Type B pancreatic cell (in vitro differentiated cells): ENCODE measurements at regions not wholly inside any gene's neighbourhood (a gene's known extent, or its start where the extent isn't known, plus 50 kb on each side); places are given as distances from the start of the nearest gene placed in this dataset.

Source experiments
- DNase-seq: peaks from one replicate; pipeline ENCODE4 v3.0.0; 2021; ENCODE audit warnings: mixed read lengths; ENCODE audit not compliant: unreplicated experiment; ENCODE audit errors: extremely low spot score
- H3K27ac Mint-ChIP-seq: 2 replicates; pipeline ENCODE4 v1.8.0; 2021; ENCODE audit warnings: mild to moderate bottlenecking, mixed read lengths
- H3K27me3 Mint-ChIP-seq: 2 replicates; pipeline ENCODE4 v1.8.0; 2021; ENCODE audit warnings: mixed read lengths
- H3K36me3 Mint-ChIP-seq: 2 replicates; pipeline ENCODE4 v1.8.0; 2021; ENCODE audit warnings: mixed read lengths
- H3K4me1 Mint-ChIP-seq: one replicate; pipeline ENCODE4 v1.8.0; 2021; ENCODE audit warnings: mixed read lengths; ENCODE audit not compliant: unreplicated experiment
- H3K4me3 Mint-ChIP-seq: 2 replicates; pipeline ENCODE4 v1.8.0; 2021; ENCODE audit warnings: mild to moderate bottlenecking, mixed read lengths
- H3K9me3 Mint-ChIP-seq: 2 replicates; pipeline ENCODE4 v1.8.0; 2021; ENCODE audit warnings: mixed read lengths
- CTCF ChIP-seq: fragments of 200-600 bp; sonication (generic); conservative IDR thresholded peaks from 2 replicates; pipeline ENCODE4 v1.5.0; 2021; ENCODE audit warnings: antibody characterized with exemption, mild to moderate bottlenecking

GRCh38 chr2:236678307-236678975 lies 108.8 kb downstream of the ACKR3 start:
- peaks cover 33% of the 10 kb centered on the region for H3K4me1 Mint-ChIP-seq
- H3K27me3 Mint-ChIP-seq = peaks cover 9% of the 10 kb centered on the region
- H3K4me3 Mint-ChIP-seq = no peak overlapping the region
- H3K27ac Mint-ChIP-seq = no peak overlapping the region
- no peaks in the 10 kb centered on the region for H3K36me3 Mint-ChIP-seq
- no peak for DNase-seq
- TF ChIP-seq CTCF = no peak
- peaks cover 4% of the 10 kb centered on the region for H3K9me3 Mint-ChIP-seq

- DNase-seq = no peak
- H3K4me3 Mint-ChIP-seq = no peak overlapping the region
- TF ChIP-seq CTCF = no peak
These were observed 110.5 kb downstream of the ACKR3 start for GRCh38 chr2:236679884-236680860.

GRCh38 chr2:236682651-236683422 lies 113.2 kb downstream of the ACKR3 start:
- peaks cover 6% of the 10 kb centered on the region for H3K27me3 Mint-ChIP-seq
- no peaks in the 10 kb centered on the region for H3K36me3 Mint-ChIP-seq
- H3K27ac Mint-ChIP-seq = no peak overlapping the region
- peaks cover 47% of the 10 kb centered on the region for H3K4me1 Mint-ChIP-seq
- TF ChIP-seq CTCF = no peak
- DNase-seq = no peak
- H3K9me3 Mint-ChIP-seq = no peaks in the 10 kb centered on the region
- no peak overlapping the region for H3K4me3 Mint-ChIP-seq

More at GRCh38 chr2:236679884-236680860, 110.5 kb downstream of the ACKR3 start:
- peaks cover 7% of the 10 kb centered on the region for H3K27me3 Mint-ChIP-seq
- no peaks in the 10 kb centered on the region for H3K9me3 Mint-ChIP-seq
- peaks cover 39% of the 10 kb centered on the region for H3K4me1 Mint-ChIP-seq
- H3K36me3 Mint-ChIP-seq = no peaks in the 10 kb centered on the region
- H3K27ac Mint-ChIP-seq = no peak overlapping the region

DNA sequence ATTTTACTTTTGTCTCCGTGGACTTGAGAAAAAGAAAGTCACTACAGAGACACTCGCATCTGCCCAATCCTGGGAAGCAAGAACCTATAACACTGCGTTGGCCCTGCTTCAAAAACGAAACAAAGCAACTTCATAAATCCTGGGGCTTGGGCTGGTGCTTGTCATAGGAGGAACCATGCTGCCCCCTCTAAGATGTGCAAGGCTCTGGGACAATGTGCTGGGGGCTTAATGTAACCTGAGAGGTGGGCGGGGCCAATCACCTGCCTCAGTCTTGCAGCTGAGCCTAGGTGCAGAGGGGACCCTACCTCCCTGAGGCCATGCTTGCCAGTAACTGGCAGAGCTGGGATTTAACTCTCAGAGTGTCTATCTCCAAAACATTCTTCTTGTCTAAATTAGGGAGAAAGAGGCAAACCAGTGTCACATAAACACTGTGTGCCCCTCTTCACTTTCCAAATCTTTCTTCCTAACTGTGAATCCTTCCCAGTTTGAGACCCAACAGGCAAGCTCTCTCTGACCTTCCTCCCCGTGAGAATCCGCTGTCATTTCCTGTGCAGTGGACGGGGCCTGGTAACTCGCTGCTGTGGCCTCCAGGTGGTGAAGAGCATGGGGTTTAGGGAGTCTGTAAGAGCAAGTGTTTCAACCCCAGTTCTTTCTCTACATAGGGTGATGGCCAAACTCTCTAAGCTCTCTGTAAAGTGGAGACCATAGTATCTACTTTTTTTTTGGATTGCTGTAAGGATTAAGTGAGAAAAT lies 115.1 kb downstream of the ACKR3 start:
- Mint-ChIP-seq H3K9me3 (no peaks in the 10 kb centered on the region), H3K27ac (no peak overlapping the region), H3K4me3 (no peak overlapping the region), H3K27me3 (peaks cover 6% of the 10 kb centered on the region), H3K4me1 (peaks cover 62% of the 10 kb centered on the region), H3K36me3 (no peaks in the 10 kb centered on the region)
- TF ChIP-seq CTCF = no peak
- no peak for DNase-seq

GRCh38 chr2:236685361-236685760 lies 115.7 kb downstream of the ACKR3 start:
- Mint-ChIP-seq H3K27ac (no peak overlapping the region), H3K4me1 (peaks cover 61% of the 10 kb centered on the region), H3K4me3 (no peak overlapping the region), H3K9me3 (no peaks in the 10 kb centered on the region), H3K27me3 (peaks cover 6% of the 10 kb centered on the region), H3K36me3 (no peaks in the 10 kb centered on the region)
- DNase-seq = no peak
- TF ChIP-seq CTCF = no peak
